ENCODE measurements at regions not wholly inside any gene's neighbourhood (a gene's known extent, or its start where the extent isn't known, plus 50 kb on each side); places are given as distances from the start of the nearest gene placed in this dataset.

- DNase-seq: no peak
Measured at GRCh38 chr9:96183751-96184150, 118.2 kb downstream of the HSD17B3 start.

GRCh38 chr9:96178153-96178552 is 123.8 kb downstream of the HSD17B3 start:
- DNase-seq: no peak

- DNase-seq: no peak
Measured at GRCh38 chr9:96177719-96178028, 124.3 kb downstream of the HSD17B3 start.

- no peak for DNase-seq
Measured at GRCh38 chr9:96177005-96177718, 124.8 kb downstream of the HSD17B3 start.

GRCh38 chr9:96175796-96176195 is 126.2 kb downstream of the HSD17B3 start:
- no peak for DNase-seq

- no peak for DNase-seq
Measured at GRCh38 chr9:96175001-96175400, 127.0 kb downstream of the HSD17B3 start.

GRCh38 chr9:96174371-96174770 is 127.6 kb downstream of the HSD17B3 start:
- no peak for DNase-seq

- DNase-seq: no peak
Measured at GRCh38 chr9:96173640-96174039, 128.3 kb downstream of the HSD17B3 start.

GRCh38 chr9:96172797-96173196 is 129.2 kb downstream of the HSD17B3 start:
- DNase-seq: no peak

GRCh38 chr9:96171728-96172127 is 130.2 kb downstream of the HSD17B3 start:
- DNase-seq: no peak

GRCh38 chr9:96169901-96170300 is 132.1 kb downstream of the HSD17B3 start:
- DNase-seq: no peak

- no peak for DNase-seq
Measured at GRCh38 chr9:96169484-96169883, 132.5 kb downstream of the HSD17B3 start.

- DNase-seq: no peak
Measured at GRCh38 chr9:96168882-96169281, 133.1 kb downstream of the HSD17B3 start.

- DNase-seq: no peak
Measured at GRCh38 chr9:96167011-96167410, 135.0 kb downstream of the HSD17B3 start.

GRCh38 chr9:96164268-96164683 is 137.7 kb downstream of the HSD17B3 start:
- DNase-seq: no peak

GRCh38 chr9:96163712-96164111 is 138.3 kb downstream of the HSD17B3 start:
- DNase-seq: no peak

GRCh38 chr9:96163161-96163560 is 138.8 kb downstream of the HSD17B3 start:
- DNase-seq: no peak

- no peak for DNase-seq
Measured at GRCh38 chr9:96161819-96162218, 140.2 kb downstream of the HSD17B3 start.

GRCh38 chr9:96160866-96161265 is 141.1 kb downstream of the HSD17B3 start:
- DNase-seq: no peak

- DNase-seq: no peak
Measured at GRCh38 chr9:96160168-96160567, 141.8 kb downstream of the HSD17B3 start.

GRCh38 chr9:96159596-96159995 is 142.4 kb downstream of the HSD17B3 start:
- DNase-seq: no peak

GRCh38 chr9:96158909-96159575 is 142.9 kb downstream of the HSD17B3 start:
- DNase-seq: no peak

GRCh38 chr9:96158147-96158546 is 143.8 kb downstream of the HSD17B3 start:
- no peak for DNase-seq

- DNase-seq: no peak
Measured at GRCh38 chr9:96157675-96158074, 144.3 kb downstream of the HSD17B3 start.
